BE2C (cell line): ENCODE measurements at regions not wholly inside any gene's neighbourhood (a gene's known extent, or its start where the extent isn't known, plus 50 kb on each side); places are given as distances from the start of the nearest gene placed in this dataset.
"Not testable (repeated sequence)": the region's sequence is repeated elsewhere in the genome, so short reads cannot be mapped to it uniquely, and the experiment has no call there.

ENCODE experiments used
- DNase-seq: peaks from one replicate; pipeline ENCODE4 v3.0.0-alpha.2; 2020
- H3K27me3 ChIP-seq: fragments of 250-450 bp; sonication (Bioruptor Pico); 2 replicates; pipeline ENCODE4 v1.5.1; 2020; ENCODE audit warnings: mild to moderate bottlenecking
- H3K36me3 ChIP-seq: fragments of 250-450 bp; sonication (Bioruptor Pico); 2 replicates; pipeline ENCODE4 v1.5.1; 2020; ENCODE audit warnings: mild to moderate bottlenecking
- H3K4me1 ChIP-seq: fragments of 250-450 bp; sonication (Bioruptor Pico); 2 replicates; pipeline ENCODE4 v1.5.1; 2020
- H3K4me3 ChIP-seq: 2 replicates; pipeline ENCODE4 v1.5.1; 2011; ENCODE audit warnings: low read depth, low read length
- H3K9me3 ChIP-seq: fragments of 250-450 bp; sonication (Bioruptor Pico); 2 replicates; pipeline ENCODE4 v1.5.1; 2020
- CTCF ChIP-seq: IDR thresholded peaks from 2 replicates; pipeline ENCODE4 v1.5.1; 2012; ENCODE audit warnings: mild to moderate bottlenecking, low read depth, low read length

- Histone ChIP-seq H3K9me3 (no peaks in the 10 kb centered on the region), H3K27me3 (no peaks in the 10 kb centered on the region), H3K36me3 (no peaks in the 10 kb centered on the region), H3K4me3 (no peak overlapping the region), H3K4me1 (no peaks in the 10 kb centered on the region)
- no peak for DNase-seq
- no peak for TF ChIP-seq CTCF
Measured at GRCh38 chr12:38118632-38119031, 197.9 kb upstream of the ALG10B start.

- DNase-seq, result no peak
- Histone ChIP-seq H3K4me3 (no peak overlapping the region), H3K27me3 (no peaks in the 10 kb centered on the region), H3K4me1 (no peaks in the 10 kb centered on the region), H3K9me3 (no peaks in the 10 kb centered on the region), H3K36me3 (no peaks in the 10 kb centered on the region)
- TF ChIP-seq CTCF, result no peak
Measured at GRCh38 chr12:38120438-38120837, 196.1 kb upstream of the ALG10B start.

- H3K27me3 ChIP-seq, DNase-seq, H3K36me3 ChIP-seq, H3K4me3 ChIP-seq, H3K9me3 ChIP-seq, H3K4me1 ChIP-seq: not testable (repeated sequence)
Measured at GRCh38 chr12:38123028-38123427, 193.5 kb upstream of the ALG10B start.

- H3K36me3 ChIP-seq, result no peaks in the 10 kb centered on the region
- no peak for DNase-seq
- no peaks in the 10 kb centered on the region for H3K27me3 ChIP-seq
- no peak overlapping the region for H3K4me3 ChIP-seq
- no peak for TF ChIP-seq CTCF
- no peaks in the 10 kb centered on the region for H3K9me3 ChIP-seq
- H3K4me1 ChIP-seq, result no peaks in the 10 kb centered on the region
Measured at GRCh38 chr12:38123566-38124246, 192.9 kb upstream of the ALG10B start.

GRCh38 chr12:38124247-38125012 lies 192.1 kb upstream of the ALG10B start:
- DNase-seq, result no peak
- Histone ChIP-seq H3K9me3 (no peaks in the 10 kb centered on the region), H3K27me3 (no peaks in the 10 kb centered on the region), H3K4me1 (no peaks in the 10 kb centered on the region), H3K36me3 (no peaks in the 10 kb centered on the region), H3K4me3 (no peak overlapping the region)
- TF ChIP-seq CTCF, result no peak

- TF ChIP-seq CTCF, result no peak
- no peak for DNase-seq
- Histone ChIP-seq H3K9me3 (no peaks in the 10 kb centered on the region), H3K4me1 (no peaks in the 10 kb centered on the region), H3K27me3 (no peaks in the 10 kb centered on the region; the same call in 1 of the 2 replicates), H3K36me3 (no peaks in the 10 kb centered on the region), H3K4me3 (no peak overlapping the region)
Measured at GRCh38 chr12:38132139-38132538, 184.4 kb upstream of the ALG10B start.
